ENCODE measurements at regions not wholly inside any gene's neighbourhood (a gene's known extent, or its start where the extent isn't known, plus 50 kb on each side); places are given as distances from the start of the nearest gene placed in this dataset.

DNA sequence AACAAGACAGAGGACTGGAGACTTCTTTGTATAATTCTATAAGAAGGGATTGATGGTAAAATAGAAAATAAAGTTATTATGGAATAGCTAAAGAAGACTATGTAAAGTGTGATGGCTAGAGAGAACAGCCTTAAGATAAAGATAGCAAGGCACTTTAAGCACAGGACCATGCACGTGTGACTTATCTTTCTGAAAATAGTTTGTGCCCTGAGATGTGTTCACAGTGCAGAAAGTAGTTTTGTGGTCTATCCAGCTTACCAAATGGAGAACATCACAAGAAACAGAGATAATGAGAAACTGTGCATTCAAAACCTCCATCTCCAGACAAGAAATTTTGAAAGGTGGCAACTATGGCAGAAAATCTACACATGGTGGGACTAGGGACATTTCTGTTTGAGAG is 213.3 kb downstream of the PARM1 start:
- Histone ChIP-seq H3K27me3 (no peaks in the 10 kb centered on the region), H3K9me3 (no peaks in the 10 kb centered on the region), H3K4me1 (no peaks in the 10 kb centered on the region), H3K4me3 (no peak overlapping the region), H3K27ac (no peak overlapping the region), H3K36me3 (no peaks in the 10 kb centered on the region)
- WGBS, 2 donors, result 47 to 75% methylated on average over 1 of the region's 1 CpG
- TF ChIP-seq, protein P1, sequence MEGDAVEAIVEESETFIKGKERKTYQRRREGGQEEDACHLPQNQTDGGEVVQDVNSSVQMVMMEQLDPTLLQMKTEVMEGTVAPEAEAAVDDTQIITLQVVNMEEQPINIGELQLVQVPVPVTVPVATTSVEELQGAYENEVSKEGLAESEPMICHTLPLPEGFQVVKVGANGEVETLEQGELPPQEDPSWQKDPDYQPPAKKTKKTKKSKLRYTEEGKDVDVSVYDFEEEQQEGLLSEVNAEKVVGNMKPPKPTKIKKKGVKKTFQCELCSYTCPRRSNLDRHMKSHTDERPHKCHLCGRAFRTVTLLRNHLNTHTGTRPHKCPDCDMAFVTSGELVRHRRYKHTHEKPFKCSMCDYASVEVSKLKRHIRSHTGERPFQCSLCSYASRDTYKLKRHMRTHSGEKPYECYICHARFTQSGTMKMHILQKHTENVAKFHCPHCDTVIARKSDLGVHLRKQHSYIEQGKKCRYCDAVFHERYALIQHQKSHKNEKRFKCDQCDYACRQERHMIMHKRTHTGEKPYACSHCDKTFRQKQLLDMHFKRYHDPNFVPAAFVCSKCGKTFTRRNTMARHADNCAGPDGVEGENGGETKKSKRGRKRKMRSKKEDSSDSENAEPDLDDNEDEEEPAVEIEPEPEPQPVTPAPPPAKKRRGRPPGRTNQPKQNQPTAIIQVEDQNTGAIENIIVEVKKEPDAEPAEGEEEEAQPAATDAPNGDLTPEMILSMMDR (IDR thresholded peaks at IDR 0.05), result no peak
- TF ChIP-seq POLR2A (IDR thresholded peaks at IDR 0.05), result no peak
- no peak for DNase-seq
- intact Hi-C loops (cut with DNase I), result no loop called here

DNA sequence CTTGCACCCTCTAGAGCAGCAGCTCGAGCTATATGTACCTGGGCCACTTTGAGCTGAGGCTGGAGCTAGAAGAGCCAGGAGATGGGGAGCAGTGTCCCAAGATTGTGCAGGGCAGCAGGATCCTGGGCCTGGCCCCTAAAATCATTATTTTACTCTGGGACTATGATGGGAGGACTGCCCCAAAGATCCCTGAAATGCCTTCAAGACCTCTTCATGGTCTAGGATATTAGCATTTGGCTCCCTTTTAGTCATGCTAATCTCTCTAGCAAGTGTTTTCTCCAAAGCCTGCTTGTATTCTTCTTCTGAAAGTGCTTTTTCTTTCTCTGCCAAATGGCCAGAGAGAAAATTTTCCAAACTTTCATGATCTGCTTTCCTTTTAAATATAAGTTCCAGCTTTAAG is 211.6 kb downstream of the PARM1 start:
- no peak overlapping the region for H3K4me3 ChIP-seq
- no peaks in the 10 kb centered on the region for H3K27me3 ChIP-seq
- intact Hi-C loops (cut with DNase I), result no loop called here
- H3K9me3 ChIP-seq, result no peaks in the 10 kb centered on the region
- DNase-seq, result no peak
- H3K27ac ChIP-seq, result no peak overlapping the region
- no peak for TF ChIP-seq POLR2A (IDR thresholded peaks at IDR 0.05)
- TF ChIP-seq, protein P1 (IDR thresholded peaks at IDR 0.05), result no peak
- 30 to 83% methylated on average over 1 of the region's 1 CpG for WGBS, 2 donors
- no peaks in the 10 kb centered on the region for H3K4me1 ChIP-seq
- H3K36me3 ChIP-seq, result no peaks in the 10 kb centered on the region

DNA sequence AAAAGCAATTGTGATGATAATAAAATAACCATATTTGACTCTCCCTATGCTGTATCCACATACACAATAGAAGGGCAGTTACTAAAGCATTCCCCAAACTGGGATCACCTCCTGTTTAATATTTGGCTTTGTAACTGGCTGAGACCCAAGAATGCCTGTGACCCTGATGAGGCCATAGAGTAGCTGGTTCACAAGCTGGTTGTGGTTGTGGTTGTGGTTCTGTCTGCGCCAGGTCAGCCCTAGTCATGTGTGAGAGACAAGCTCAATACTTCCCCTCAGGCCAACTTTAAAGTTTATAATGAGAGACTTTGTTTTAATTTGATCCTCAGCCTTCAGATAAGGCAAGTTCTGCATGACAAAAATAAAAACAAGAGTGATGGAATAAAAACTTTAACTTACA is 209.9 kb downstream of the PARM1 start:
- DNase-seq, result no peak
- 60 to 83% methylated on average over 1 of the region's 1 CpG for WGBS, 2 donors

DNA sequence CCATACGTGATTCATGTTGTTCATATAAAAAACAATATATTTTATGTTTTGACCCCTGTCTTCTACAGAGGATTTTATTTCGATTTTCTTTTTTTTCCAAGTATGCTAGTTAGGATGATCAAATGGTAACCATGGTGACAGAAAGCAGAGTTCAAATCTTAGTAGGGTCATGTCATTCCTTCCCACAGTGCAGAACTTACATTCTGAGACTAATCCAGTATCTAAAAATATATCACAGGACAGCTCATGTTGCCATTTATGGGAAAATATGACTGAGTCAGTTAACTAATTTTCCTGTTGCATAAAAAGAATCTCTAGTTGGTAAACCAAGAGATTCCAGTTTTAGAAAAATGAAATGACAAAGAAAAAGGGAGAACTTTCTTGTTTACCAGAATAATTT is 209.5 kb downstream of the PARM1 start:
- intact Hi-C loops (cut with DNase I), result no loop called here
- 50 to 60% methylated on average over 2 of the region's 2 CpGs for WGBS, 2 donors
- no peaks in the 10 kb centered on the region for H3K36me3 ChIP-seq
- H3K27me3 ChIP-seq, result no peaks in the 10 kb centered on the region
- no peaks in the 10 kb centered on the region for H3K4me1 ChIP-seq
- no peak for DNase-seq
- H3K4me3 ChIP-seq, result no peak overlapping the region
- no peaks in the 10 kb centered on the region for H3K9me3 ChIP-seq
- H3K27ac ChIP-seq, result peak overlapping the region in 1 of 4 donors; percentile 47
- TF ChIP-seq, protein P1 (IDR thresholded peaks at IDR 0.05), result no peak
- no peak for TF ChIP-seq POLR2A (IDR thresholded peaks at IDR 0.05)

More for the DNA sequence above, 209.9 kb downstream of the PARM1 start:
- H3K4me1 ChIP-seq, result no peaks in the 10 kb centered on the region
- H3K9me3 ChIP-seq, result no peaks in the 10 kb centered on the region
- H3K4me3 ChIP-seq, result no peak overlapping the region
- TF ChIP-seq, protein P1 (IDR thresholded peaks at IDR 0.05), result no peak
- no peak for TF ChIP-seq POLR2A (IDR thresholded peaks at IDR 0.05)
- H3K27me3 ChIP-seq, result no peaks in the 10 kb centered on the region
- intact Hi-C loops (cut with DNase I), result no loop called here
- H3K27ac ChIP-seq, result peak overlapping the region in 1 of 4 donors; percentile 47
- no peaks in the 10 kb centered on the region for H3K36me3 ChIP-seq

DNA sequence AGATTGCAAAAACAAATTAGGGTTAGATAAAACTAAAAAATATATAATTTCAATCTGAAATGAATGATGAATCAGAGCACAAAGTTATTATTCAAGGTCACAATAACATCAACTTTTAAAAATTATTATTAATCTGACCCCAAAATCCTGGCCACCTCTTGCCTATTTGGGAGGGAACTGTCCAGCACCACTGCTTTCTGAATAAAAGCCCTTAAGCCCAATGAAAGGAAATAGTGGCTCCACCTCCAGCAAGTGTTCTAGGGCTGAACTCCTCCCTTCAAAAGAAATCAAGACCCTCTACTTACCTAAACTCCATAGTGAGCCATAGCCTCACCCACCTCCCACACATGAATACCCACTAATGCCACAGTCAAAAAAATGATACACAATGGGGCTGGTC is 208.2 kb downstream of the PARM1 start:
- H3K9me3 ChIP-seq, result no peaks in the 10 kb centered on the region
- no peaks in the 10 kb centered on the region for H3K36me3 ChIP-seq
- H3K4me1 ChIP-seq, result no peaks in the 10 kb centered on the region
- no peak overlapping the region for H3K4me3 ChIP-seq
- H3K27me3 ChIP-seq, result no peaks in the 10 kb centered on the region
- intact Hi-C loops (cut with DNase I), result no loop called here
- no peak overlapping the region for H3K27ac ChIP-seq
- TF ChIP-seq POLR2A (IDR thresholded peaks at IDR 0.05), result no peak
- TF ChIP-seq, protein P1 (IDR thresholded peaks at IDR 0.05), result no peak
- DNase-seq, result no peak

Measured in esophagus squamous epithelium (tissue), 5 donors.